GM18517 (cell line): ENCODE measurements at regions not wholly inside any gene's neighbourhood (a gene's known extent, or its start where the extent isn't known, plus 50 kb on each side); places are given as distances from the start of the nearest gene placed in this dataset.

ENCODE experiments used
- ATAC-seq: cut with Tn5 transposase; IDR thresholded peaks from one replicate; pipeline ENCODE4 v1.9.1; 2021; ENCODE audit warnings: mild to moderate bottlenecking, moderate library complexity; ENCODE audit not compliant: unreplicated experiment

GRCh38 chr9:79988126-79988525 lies 416.4 kb downstream of the TLE4 start:
- ATAC-seq: no peak

- ATAC-seq: no peak
Observed at GRCh38 chr9:79986437-79986836, 414.7 kb downstream of the TLE4 start.

GRCh38 chr9:79985772-79986171 lies 414.0 kb downstream of the TLE4 start:
- no peak for ATAC-seq

GRCh38 chr9:79985264-79985663 lies 413.5 kb downstream of the TLE4 start:
- ATAC-seq: no peak

- no peak for ATAC-seq
Observed at GRCh38 chr9:79984429-79985067, 412.8 kb downstream of the TLE4 start.

- ATAC-seq: no peak
Observed at GRCh38 chr9:79980432-79980831, 408.7 kb downstream of the TLE4 start.

GRCh38 chr9:79977510-79978197 lies 405.9 kb downstream of the TLE4 start:
- no peak for ATAC-seq

GRCh38 chr9:79977074-79977435 lies 405.3 kb downstream of the TLE4 start:
- no peak for ATAC-seq

GRCh38 chr9:79976257-79977073 lies 404.7 kb downstream of the TLE4 start:
- ATAC-seq: no peak

GRCh38 chr9:79975621-79976256 lies 404.0 kb downstream of the TLE4 start:
- ATAC-seq: no peak

- ATAC-seq: no peak
Observed at GRCh38 chr9:79974806-79975422, 403.1 kb downstream of the TLE4 start.

- no peak for ATAC-seq
Observed at GRCh38 chr9:79973627-79974026, 401.9 kb downstream of the TLE4 start.

- ATAC-seq: no peak
Observed at GRCh38 chr9:79970146-79970425, 398.3 kb downstream of the TLE4 start.

GRCh38 chr9:79969393-79970145 lies 397.8 kb downstream of the TLE4 start:
- no peak for ATAC-seq

GRCh38 chr9:79968533-79968932 lies 396.8 kb downstream of the TLE4 start:
- no peak for ATAC-seq

- no peak for ATAC-seq
Observed at GRCh38 chr9:79962836-79963235, 391.1 kb downstream of the TLE4 start.

GRCh38 chr9:79962150-79962549 lies 390.4 kb downstream of the TLE4 start:
- ATAC-seq: no peak

GRCh38 chr9:79955300-79955699 lies 383.5 kb downstream of the TLE4 start:
- no peak for ATAC-seq

GRCh38 chr9:79953908-79954307 lies 382.1 kb downstream of the TLE4 start:
- ATAC-seq: no peak

GRCh38 chr9:79952401-79952800 lies 380.6 kb downstream of the TLE4 start:
- ATAC-seq: no peak

- ATAC-seq: no peak
Observed at GRCh38 chr9:79946712-79947111, 374.9 kb downstream of the TLE4 start.
